ENCODE measurements at regions not wholly inside any gene's neighbourhood (a gene's known extent, or its start where the extent isn't known, plus 50 kb on each side); places are given as distances from the start of the nearest gene placed in this dataset.
"Not testable (repeated sequence)": the region's sequence is repeated elsewhere in the genome, so short reads cannot be mapped to it uniquely, and the experiment has no call there.

GRCh38 chr2:37771600-37772088 lies 100.2 kb upstream of the CDC42EP3 start:
- no peaks in the 10 kb centered on the region for H3K27me3 ChIP-seq (ENCODE audit: control insufficient read depth, insufficient read depth, low read length)
- H3K4me1 ChIP-seq (ENCODE audit: control insufficient read depth, insufficient read depth, low read length) = no peaks in the 10 kb centered on the region
- in situ Hi-C loops (cut with HindIII; ENCODE audit: low pct_unique_long_range_greater_than_20kb, low sequenced_read_pairs) = no loop called here
- intact Hi-C loops (cut with micrococcal nuclease; ENCODE audit: unreplicated experiment) = no loop called here
- ChIA-PET POLR2A (no interaction called here), CTCF (no interaction called here)
- H3K4me3 ChIP-seq (ENCODE audit: low read depth in 2 of 2, low read length in 2 of 2) = no peak overlapping the region
- ATAC-seq = no peak
- H3K9me3 ChIP-seq (ENCODE audit: control insufficient read depth, insufficient read depth, low read depth, low read length) = no peaks in the 10 kb centered on the region
- no peak overlapping the region for H3K27ac ChIP-seq (ENCODE audit: low read length)
- TF ChIP-seq POLR2AphosphoS5 (IDR thresholded peaks at IDR 0.05; ENCODE audit: low read depth, low read length) = no peak
- TF ChIP-seq TCF7L2 (IDR thresholded peaks at IDR 0.05; ENCODE audit: low read depth, low read length) = no peak
- TF ChIP-seq SIN3A (IDR thresholded peaks at IDR 0.05; ENCODE audit: borderline replicate concordance, insufficient read depth, low read depth, low read length) = no peak
- TF ChIP-seq CTCF (IDR thresholded peaks at IDR 0.05) = no peak
- no peak for TF ChIP-seq REST (IDR thresholded peaks at IDR 0.05; ENCODE audit: insufficient read depth in 1 of 2, low read depth in 2 of 2, low read length in 1 of 2)
- H3K36me3 ChIP-seq (ENCODE audit: control insufficient read depth, insufficient read depth, low read length) = no peaks in the 10 kb centered on the region
- BruUV-seq (replicated peaks) = no TSS peak
- DNase-seq (ENCODE audit: low read depth, low spot score) = no peak

- POLR2A ChIA-PET = no interaction called here
- no TSS peak for BruUV-seq (replicated peaks)
- no peak for TF ChIP-seq REST (IDR thresholded peaks at IDR 0.05; ENCODE audit: insufficient read depth in 1 of 2, low read depth in 2 of 2, low read length in 1 of 2)
- TF ChIP-seq TCF7L2 (IDR thresholded peaks at IDR 0.05; ENCODE audit: low read depth, low read length) = no peak
- no peak for TF ChIP-seq CTCF (IDR thresholded peaks at IDR 0.05)
- TF ChIP-seq POLR2AphosphoS5 (IDR thresholded peaks at IDR 0.05; ENCODE audit: low read depth, low read length) = no peak
- TF ChIP-seq SIN3A (IDR thresholded peaks at IDR 0.05; ENCODE audit: borderline replicate concordance, insufficient read depth, low read depth, low read length) = no peak
- CTCF ChIA-PET = no interaction called here
- Histone ChIP-seq H3K27ac (ENCODE audit: low read length) (no peak overlapping the region), H3K36me3 (ENCODE audit: control insufficient read depth, insufficient read depth, low read length) (no peaks in the 10 kb centered on the region), H3K27me3 (ENCODE audit: control insufficient read depth, insufficient read depth, low read length) (no peaks in the 10 kb centered on the region), H3K9me3 (ENCODE audit: control insufficient read depth, insufficient read depth, low read depth, low read length) (no peaks in the 10 kb centered on the region), H3K4me3 (ENCODE audit: low read depth in 2 of 2, low read length in 2 of 2) (no peak overlapping the region), H3K4me1 (ENCODE audit: control insufficient read depth, insufficient read depth, low read length) (no peaks in the 10 kb centered on the region)
- intact Hi-C loops (cut with micrococcal nuclease; ENCODE audit: unreplicated experiment) (no loop called here), in situ Hi-C loops (cut with HindIII; ENCODE audit: low pct_unique_long_range_greater_than_20kb, low sequenced_read_pairs) (no loop called here)
- ATAC-seq (no peak), DNase-seq (ENCODE audit: low read depth, low spot score) (no peak)
These were observed 102.1 kb upstream of the CDC42EP3 start for GRCh38 chr2:37773371-37774130.

GRCh38 chr2:37774171-37774944 lies 102.9 kb upstream of the CDC42EP3 start:
- ATAC-seq; DNase-seq (ENCODE audit: low read depth, low spot score); BruUV-seq (replicated peaks); H3K27me3 ChIP-seq (ENCODE audit: control insufficient read depth, insufficient read depth, low read length); H3K4me1 ChIP-seq (ENCODE audit: control insufficient read depth, insufficient read depth, low read length); in situ Hi-C loops (cut with HindIII; ENCODE audit: low pct_unique_long_range_greater_than_20kb, low sequenced_read_pairs); H3K36me3 ChIP-seq (ENCODE audit: control insufficient read depth, insufficient read depth, low read length); CTCF ChIA-PET; intact Hi-C loops (cut with micrococcal nuclease; ENCODE audit: unreplicated experiment); H3K4me3 ChIP-seq (ENCODE audit: low read depth in 2 of 2, low read length in 2 of 2); POLR2A ChIA-PET; H3K9me3 ChIP-seq (ENCODE audit: control insufficient read depth, insufficient read depth, low read depth, low read length); H3K27ac ChIP-seq (ENCODE audit: low read length): not testable (repeated sequence)
